Activated T-cell treated with anti-CD3 and anti-CD28 coated beads, Interleukin-2, amount 50 U/mL, for 72 hours (primary cell): ENCODE measurements at regions not wholly inside any gene's neighbourhood (a gene's known extent, or its start where the extent isn't known, plus 50 kb on each side); places are given as distances from the start of the nearest gene placed in this dataset.
"Not testable (repeated sequence)": the region's sequence is repeated elsewhere in the genome, so short reads cannot be mapped to it uniquely, and the experiment has no call there.

Source experiments
- ATAC-seq, 2 donors: fragments of 150-1000 bp; cut with Tn5 transposase; replicated peaks in 1 of 2; 2 replicates each; pipeline ENCODE4 v1.10.0; 2021; ENCODE audit warnings: moderate library complexity in 2 of 2, mild to moderate bottlenecking in 1 of 2
- DNase-seq, 2 donors: peaks; one replicate each; pipeline ENCODE4 v3.0.0; 2021 to 2022; ENCODE audit warnings: mixed read lengths in 1 of 2
- H3K27ac Mint-ChIP-seq: one replicate; pipeline ENCODE4 v1.8.0; 2022; ENCODE audit warnings: mild to moderate bottlenecking, moderate library complexity, mixed read lengths
- H3K27me3 Mint-ChIP-seq: one replicate; pipeline ENCODE4 v1.8.0; 2022; ENCODE audit warnings: low read depth, mixed read lengths
- H3K36me3 Mint-ChIP-seq, 2 donors: one replicate each; pipeline ENCODE4 v1.8.0; 2022; ENCODE audit warnings: mixed read lengths in 2 of 2, mild to moderate bottlenecking in 1 of 2; ENCODE audit not compliant: insufficient read depth in 2 of 2
- H3K4me1 Mint-ChIP-seq: one replicate; pipeline ENCODE4 v1.8.0; 2022; ENCODE audit warnings: low read depth, mixed read lengths
- H3K4me3 Mint-ChIP-seq, 2 donors: one replicate each; pipeline ENCODE4 v1.8.0; 2022; ENCODE audit warnings: mild to moderate bottlenecking in 2 of 2, mixed read lengths in 2 of 2, moderate library complexity in 2 of 2
- H3K9me3 Mint-ChIP-seq, 2 donors: one replicate each; pipeline ENCODE4 v1.8.0; 2022; ENCODE audit warnings: mixed read lengths in 2 of 2

DNA sequence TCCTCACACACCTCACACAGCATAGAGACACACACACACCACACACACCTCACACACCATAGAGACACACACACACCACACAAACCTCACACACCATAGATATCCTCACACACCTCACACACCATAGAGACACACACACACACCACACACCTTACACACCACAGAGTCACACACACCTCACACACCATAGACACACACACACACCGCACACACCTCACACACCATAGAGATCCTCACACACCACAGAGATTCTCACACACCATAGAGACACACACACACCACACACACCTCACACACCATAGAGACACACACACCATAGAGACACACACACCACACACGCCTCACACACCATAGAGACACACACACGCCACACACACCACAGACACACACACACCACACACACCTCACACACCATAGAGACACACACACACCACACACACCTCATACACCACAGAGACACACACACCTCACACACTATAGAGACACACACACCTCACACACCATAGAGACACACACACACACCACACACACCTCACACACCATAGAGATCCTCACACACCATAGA, 270.6 kb downstream of the CYRIA start:
- DNase-seq = no peak
- no peak overlapping the region for H3K27ac Mint-ChIP-seq
- no peaks in the 10 kb centered on the region for H3K4me1 Mint-ChIP-seq
- peaks cover 0 to 1% of the 10 kb centered on the region in 2 donors for H3K9me3 Mint-ChIP-seq
- H3K4me3 Mint-ChIP-seq = no peak overlapping the region
- H3K36me3 Mint-ChIP-seq = no peaks in the 10 kb centered on the region
- no peaks in the 10 kb centered on the region for H3K27me3 Mint-ChIP-seq
- no peak for ATAC-seq

DNA sequence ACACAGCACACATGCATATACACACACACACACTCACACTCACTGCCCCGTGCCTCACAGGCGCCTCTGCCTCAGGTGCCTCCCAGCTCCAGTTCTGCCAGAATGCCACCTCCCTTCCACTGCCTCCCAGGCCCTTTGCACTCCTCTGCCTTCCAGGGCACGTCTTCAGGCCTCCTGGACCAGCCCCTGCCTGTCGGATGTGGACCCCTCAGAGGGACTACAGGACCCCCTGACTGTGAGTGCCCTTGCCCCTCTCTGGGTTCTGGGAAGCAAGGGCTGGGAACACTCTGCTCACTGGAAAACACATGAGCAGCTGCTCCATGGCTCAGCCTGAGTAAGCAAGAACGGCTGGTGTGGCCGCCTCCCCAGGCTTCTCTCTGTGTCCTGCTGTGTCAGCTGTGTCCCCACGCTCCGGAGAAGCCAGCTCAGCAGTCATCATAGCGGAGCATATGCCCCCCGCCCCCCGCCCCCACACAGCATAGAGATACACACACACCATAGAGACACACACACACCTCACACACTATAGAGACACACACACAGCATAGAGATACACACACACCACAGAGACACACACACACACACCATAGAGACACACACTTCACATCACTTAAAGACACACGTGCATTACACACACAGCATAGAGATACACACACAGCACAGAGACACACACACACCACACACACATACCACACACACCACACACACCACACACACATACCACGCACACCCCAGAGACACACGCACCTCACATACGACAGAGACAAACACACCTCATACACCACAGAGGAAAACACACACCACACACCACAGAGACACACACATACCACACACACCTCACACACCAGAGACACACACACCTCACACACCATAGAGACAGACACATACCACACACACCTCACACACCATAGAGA, 271.3 kb downstream of the CYRIA start:
- Mint-ChIP-seq H3K27ac (no peak overlapping the region), H3K27me3 (no peaks in the 10 kb centered on the region), H3K36me3 (no peaks in the 10 kb centered on the region), H3K4me1 (no peaks in the 10 kb centered on the region), H3K4me3 (no peak overlapping the region), H3K9me3 (peaks cover 0 to 1% of the 10 kb centered on the region in 2 donors)
- DNase-seq (no peak), ATAC-seq (no peak)

DNA sequence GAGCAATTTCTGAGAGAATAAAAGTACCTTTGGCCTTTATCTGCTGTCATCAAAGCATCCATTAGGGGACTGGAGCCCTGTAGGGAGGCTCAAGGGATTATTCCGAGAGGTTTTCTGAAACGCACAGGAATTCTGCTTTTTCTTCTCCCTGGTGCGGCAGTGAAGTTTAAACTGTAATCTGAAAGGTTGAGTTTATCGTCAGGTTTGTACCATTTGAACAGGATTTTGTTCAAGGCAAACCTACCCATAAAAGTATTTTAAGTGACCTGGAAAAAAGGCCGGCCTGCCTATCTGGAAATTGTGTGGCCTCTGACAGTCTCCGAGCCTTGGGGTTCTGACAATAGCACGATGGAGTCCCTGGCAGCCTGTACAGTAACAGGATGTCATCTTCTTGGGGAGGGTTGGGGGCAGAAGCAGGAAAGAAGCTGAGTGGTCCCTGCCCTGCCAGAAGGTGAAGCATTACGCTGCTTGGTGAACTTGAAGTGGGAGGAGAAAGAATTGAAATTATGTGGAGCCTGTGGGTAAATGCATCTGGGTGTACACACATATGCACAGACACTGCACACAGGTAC, 272.0 kb downstream of the CYRIA start:
- Mint-ChIP-seq H3K27me3 (no peaks in the 10 kb centered on the region), H3K36me3 (no peaks in the 10 kb centered on the region), H3K9me3 (peaks cover 0 to 1% of the 10 kb centered on the region in 2 donors), H3K4me1 (no peaks in the 10 kb centered on the region), H3K27ac (no peak overlapping the region), H3K4me3 (no peak overlapping the region)
- no peak for ATAC-seq
- DNase-seq = no peak

DNA sequence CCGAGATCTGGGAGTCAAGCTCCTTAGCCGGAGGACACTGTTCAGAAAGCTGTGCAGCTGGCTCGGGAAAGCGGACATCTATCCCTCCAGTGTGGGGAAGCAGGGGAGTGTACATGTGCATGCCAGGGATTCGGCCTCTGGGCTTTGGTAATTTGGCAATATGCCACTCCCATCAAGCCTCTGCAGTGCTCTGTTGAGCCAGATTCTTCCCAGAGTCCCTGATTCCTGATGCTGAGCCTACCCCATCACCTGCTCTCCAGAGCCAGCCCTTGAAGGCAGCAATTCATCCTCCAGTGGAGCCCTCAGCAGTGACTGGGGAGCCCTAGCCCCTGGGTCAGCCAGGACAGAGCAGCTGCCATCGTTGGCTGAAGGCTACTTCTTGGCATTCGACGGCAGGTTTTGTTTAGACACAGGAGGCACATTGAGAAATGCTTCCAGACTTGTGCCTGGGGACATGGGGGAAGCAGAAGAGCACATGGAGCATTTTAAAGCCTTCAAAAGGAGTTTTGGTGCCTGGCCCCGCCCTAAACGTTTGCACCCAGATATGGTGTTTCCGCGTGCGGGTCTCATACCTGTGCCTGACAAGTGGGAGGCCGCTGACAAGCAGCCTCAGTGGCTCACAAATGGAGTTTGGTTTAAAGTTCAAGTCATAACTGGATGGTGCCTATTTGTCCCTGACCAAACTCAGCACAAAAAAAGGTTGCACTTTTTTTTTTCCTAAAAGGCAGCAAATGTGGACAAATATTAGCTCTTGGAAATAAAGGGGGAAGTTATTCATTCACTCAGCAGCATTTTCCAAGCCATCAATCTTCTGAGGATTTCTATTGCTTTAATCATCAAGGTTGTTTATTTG, 272.8 kb downstream of the CYRIA start:
- no peaks in the 10 kb centered on the region for H3K27me3 Mint-ChIP-seq
- no peak for ATAC-seq
- no peaks in the 10 kb centered on the region for H3K36me3 Mint-ChIP-seq
- H3K27ac Mint-ChIP-seq = no peak overlapping the region
- H3K9me3 Mint-ChIP-seq = peaks cover 0 to 1% of the 10 kb centered on the region in 2 donors
- DNase-seq = no peak
- H3K4me1 Mint-ChIP-seq = no peaks in the 10 kb centered on the region
- no peak overlapping the region for H3K4me3 Mint-ChIP-seq

DNA sequence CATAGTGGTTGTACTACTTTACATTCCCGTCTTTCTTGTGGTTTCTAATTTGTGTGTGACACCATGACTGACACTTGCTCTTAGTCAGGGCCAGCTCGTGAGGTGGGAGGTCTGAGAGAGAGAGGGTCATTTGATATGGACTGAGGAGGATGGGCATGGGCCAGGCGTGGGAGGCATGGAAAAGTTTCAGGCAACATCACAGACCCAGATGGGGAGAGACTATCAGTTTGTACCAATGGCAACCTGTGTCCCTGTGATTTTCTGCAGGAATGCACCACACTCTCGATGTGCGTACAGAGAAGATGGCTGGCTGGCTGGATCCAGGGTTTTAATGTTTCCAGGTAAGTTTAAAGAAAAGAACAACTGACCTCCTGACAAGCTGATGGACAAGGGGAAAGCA, 273.6 kb downstream of the CYRIA start:
- Mint-ChIP-seq H3K9me3 (peaks cover 0 to 1% of the 10 kb centered on the region in 2 donors), H3K4me1 (no peaks in the 10 kb centered on the region), H3K4me3 (no peak overlapping the region), H3K36me3 (no peaks in the 10 kb centered on the region), H3K27ac (no peak overlapping the region), H3K27me3 (no peaks in the 10 kb centered on the region)
- DNase-seq = no peak
- no peak for ATAC-seq

DNA sequence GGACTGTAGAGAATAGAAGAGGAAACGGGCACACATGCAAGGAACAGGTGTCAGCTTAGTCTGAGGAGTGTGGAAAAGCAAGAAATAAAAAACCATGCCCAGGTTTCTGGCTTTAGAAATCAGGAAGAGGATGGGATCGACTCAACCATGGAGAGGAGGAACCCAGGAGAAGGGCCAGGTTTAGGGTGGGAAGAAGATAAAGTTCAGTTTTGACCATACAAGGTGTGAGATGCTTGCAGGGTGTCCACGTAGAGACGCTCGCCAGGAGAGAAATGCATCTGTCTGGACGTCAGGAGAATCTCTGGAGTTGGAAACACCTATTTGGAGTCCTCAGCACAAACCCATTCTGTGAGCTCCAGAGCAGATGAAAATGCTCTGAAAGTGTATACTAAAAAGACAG, 275.1 kb downstream of the CYRIA start:
- no peak for DNase-seq
- Mint-ChIP-seq H3K4me3 (no peak overlapping the region), H3K36me3 (no peaks in the 10 kb centered on the region), H3K27ac (no peak overlapping the region), H3K4me1 (no peaks in the 10 kb centered on the region), H3K9me3 (peaks cover 0 to 1% of the 10 kb centered on the region in 2 donors), H3K27me3 (no peaks in the 10 kb centered on the region)
- ATAC-seq = no peak

DNA sequence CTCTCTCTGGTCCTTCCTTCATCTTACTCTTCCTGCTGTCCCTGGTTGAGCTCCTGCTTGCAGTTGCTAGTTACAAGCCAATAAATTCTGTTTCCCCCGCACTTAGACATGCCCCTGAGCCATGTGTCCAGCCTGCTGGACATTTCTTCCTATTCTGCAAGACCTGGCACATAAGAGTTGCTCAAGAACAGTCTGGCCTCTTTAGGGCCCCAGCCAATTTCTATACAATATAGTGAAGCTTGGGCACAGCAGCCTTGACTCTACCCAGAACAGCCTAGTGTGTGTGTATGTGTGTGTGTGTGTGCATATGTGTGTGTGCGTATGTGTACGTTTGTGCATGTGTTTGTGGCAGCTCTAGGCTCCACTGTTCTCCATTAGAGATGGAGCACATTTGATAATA, 276.0 kb downstream of the CYRIA start:
- Mint-ChIP-seq H3K27me3 (no peaks in the 10 kb centered on the region), H3K4me1 (no peaks in the 10 kb centered on the region), H3K9me3 (peaks cover 0 to 1% of the 10 kb centered on the region in 2 donors), H3K4me3 (no peak overlapping the region), H3K27ac (no peak overlapping the region), H3K36me3 (no peaks in the 10 kb centered on the region)
- DNase-seq (no peak), ATAC-seq (no peak)

DNA sequence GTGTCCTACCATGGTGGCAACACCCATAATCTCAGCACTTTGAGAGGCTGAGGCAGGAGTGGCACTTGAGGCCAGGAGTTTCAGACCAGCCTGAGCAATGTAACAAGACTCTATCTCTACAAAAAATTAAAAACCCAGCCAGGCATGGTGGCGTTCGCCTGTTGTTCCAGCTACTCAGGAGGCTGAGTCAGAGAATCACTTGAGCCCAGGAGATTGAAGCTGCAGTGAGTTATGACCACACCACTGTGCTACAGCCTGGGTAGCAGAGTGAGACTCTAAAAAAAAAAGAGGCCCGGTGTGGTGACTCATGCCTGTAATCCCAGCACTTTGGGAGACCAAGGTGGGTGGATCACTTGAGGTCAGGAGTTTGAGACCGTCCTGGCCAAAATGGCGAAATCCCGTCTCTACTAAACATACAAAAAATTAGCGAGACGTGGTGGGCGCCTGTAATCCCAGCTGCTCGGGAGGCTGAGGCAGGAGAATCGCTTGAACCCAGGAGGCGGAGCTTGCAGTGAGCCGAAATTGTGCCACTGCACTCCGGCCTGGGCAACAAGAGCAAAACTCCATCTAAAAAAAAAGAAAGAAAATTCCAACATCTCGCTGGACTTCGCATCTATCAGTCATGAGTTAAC, 277.3 kb downstream of the CYRIA start:
- ATAC-seq, H3K36me3 Mint-ChIP-seq, DNase-seq, H3K27me3 Mint-ChIP-seq, H3K4me3 Mint-ChIP-seq, H3K27ac Mint-ChIP-seq, H3K4me1 Mint-ChIP-seq, H3K9me3 Mint-ChIP-seq: not testable (repeated sequence)

DNA sequence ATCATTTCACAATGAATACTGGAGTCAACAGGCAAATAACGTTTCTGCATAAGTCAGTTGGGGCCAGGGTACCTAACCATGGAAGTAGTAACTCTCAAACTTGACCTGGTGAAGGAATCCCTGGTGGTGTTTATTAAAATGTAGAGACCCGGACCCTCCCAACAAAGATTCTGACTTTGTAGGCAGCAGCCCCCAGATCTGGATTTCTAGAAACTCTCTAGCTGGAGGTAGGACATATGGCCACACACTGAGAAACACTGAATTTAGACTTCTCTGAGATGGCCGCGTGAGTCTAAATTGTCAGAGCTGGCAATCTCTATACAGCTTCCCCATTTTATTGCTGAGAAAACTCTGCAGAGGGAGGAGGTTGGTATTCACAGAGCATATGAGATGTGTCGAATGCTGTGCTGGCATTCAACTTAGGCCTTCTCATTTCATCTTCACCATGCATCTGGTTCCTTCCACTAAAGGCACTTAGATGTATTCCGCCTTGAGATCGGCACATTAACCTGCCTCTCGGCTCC, 278.1 kb downstream of the CYRIA start:
- Mint-ChIP-seq H3K27me3 (no peaks in the 10 kb centered on the region), H3K4me3 (no peak overlapping the region), H3K4me1 (no peaks in the 10 kb centered on the region), H3K36me3 (no peaks in the 10 kb centered on the region), H3K27ac (no peak overlapping the region), H3K9me3 (peaks cover 0 to 1% of the 10 kb centered on the region in 2 donors)
- DNase-seq (no peak), ATAC-seq (no peak)

DNA sequence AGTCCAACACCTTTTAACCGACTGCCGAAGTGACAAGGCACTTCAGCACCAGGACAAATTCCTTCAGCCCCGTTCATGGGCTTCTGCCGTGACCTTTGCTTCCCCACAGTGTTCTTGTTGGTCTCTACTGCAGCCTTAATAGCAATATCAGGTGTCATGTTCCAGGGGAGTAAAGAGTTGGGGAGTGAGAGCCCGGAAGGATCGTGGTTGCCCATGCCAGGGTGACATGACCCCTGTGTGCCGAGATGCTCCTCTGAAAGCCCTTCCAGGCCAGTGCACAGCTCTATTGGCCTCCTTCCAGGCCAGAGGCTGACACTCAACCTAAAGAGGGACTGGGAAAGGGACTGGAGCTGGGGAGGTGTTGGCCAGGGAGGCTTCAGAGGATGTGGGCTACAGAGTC, 279.2 kb downstream of the CYRIA start:
- H3K27me3 Mint-ChIP-seq = no peaks in the 10 kb centered on the region
- no peak for ATAC-seq

DNA sequence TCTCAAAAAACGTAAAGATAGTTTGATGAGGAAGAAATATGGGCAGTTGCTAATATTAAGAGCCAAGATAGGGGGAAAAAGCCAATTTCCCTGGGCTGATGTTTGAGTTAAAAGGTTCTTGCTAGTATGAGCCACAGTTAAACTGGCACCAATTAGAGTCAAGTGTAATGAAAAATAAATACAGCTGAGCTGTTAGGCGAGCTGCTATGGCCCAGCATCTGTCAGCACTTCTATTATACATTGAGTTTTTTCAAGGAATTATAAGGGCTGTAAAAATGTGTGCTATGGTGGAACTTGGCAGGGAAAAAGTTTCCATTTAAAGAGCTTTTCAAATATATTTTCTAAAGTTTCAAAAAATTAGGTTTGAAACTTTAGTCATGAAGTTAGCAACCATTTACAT, 279.6 kb downstream of the CYRIA start:
- no peaks in the 10 kb centered on the region for H3K27me3 Mint-ChIP-seq
- no peak overlapping the region for H3K27ac Mint-ChIP-seq
- no peak overlapping the region for H3K4me3 Mint-ChIP-seq
- ATAC-seq (no peak), DNase-seq (no peak)
- H3K4me1 Mint-ChIP-seq = no peaks in the 10 kb centered on the region
- no peaks in the 10 kb centered on the region for H3K9me3 Mint-ChIP-seq
- H3K36me3 Mint-ChIP-seq = no peaks in the 10 kb centered on the region

More for the DNA sequence above, 279.2 kb downstream of the CYRIA start:
- DNase-seq = no peak
- Mint-ChIP-seq H3K9me3 (no peaks in the 10 kb centered on the region), H3K4me1 (no peaks in the 10 kb centered on the region), H3K27ac (no peak overlapping the region), H3K36me3 (no peaks in the 10 kb centered on the region), H3K4me3 (no peak overlapping the region)

DNA sequence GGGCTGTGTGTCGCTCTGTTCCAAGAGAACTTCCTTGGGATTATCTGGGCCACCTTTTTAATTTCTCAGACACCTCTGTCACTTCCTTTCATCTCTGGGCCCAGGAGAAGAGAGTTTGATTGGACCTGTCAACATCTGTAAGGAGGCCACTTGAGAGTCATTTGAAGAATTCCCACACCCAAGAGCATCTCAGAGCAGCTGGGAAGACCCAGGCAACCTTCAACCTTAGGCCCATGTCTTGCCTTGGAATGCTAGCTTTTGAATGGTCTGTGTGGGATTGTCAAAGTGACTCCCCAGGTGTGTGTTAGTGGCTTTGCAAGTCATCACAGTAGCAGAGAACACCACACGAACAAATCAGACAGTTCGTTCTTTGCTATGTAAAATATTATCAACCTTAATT, 280.3 kb downstream of the CYRIA start:
- no peak overlapping the region for H3K27ac Mint-ChIP-seq
- no peak for DNase-seq
- no peaks in the 10 kb centered on the region for H3K9me3 Mint-ChIP-seq
- H3K4me1 Mint-ChIP-seq = no peaks in the 10 kb centered on the region
- no peak for ATAC-seq
- no peak overlapping the region for H3K4me3 Mint-ChIP-seq
- H3K27me3 Mint-ChIP-seq = no peaks in the 10 kb centered on the region
- H3K36me3 Mint-ChIP-seq = no peaks in the 10 kb centered on the region
